Small intestine (tissue), 7 donors: ENCODE measurements at regions not wholly inside any gene's neighbourhood (a gene's known extent, or its start where the extent isn't known, plus 50 kb on each side); places are given as distances from the start of the nearest gene placed in this dataset.

Experiments
- DNase-seq, 2 donors: peaks; one replicate each; pipeline versions ENCODE4 v3.0.0 to v3.0.0-alpha.2; 2013
- FAIRE-seq: peaks from 2 replicates; lab custom pipeline; 2012; peaks lifted over from hg19 to GRCh38; lab: Jason Lieb, UNC
- H3K27ac ChIP-seq, 3 donors: one replicate each; pipeline ENCODE4 v1.5.1; 2013; ENCODE audit warnings: low read length in 2 of 3, mild to moderate bottlenecking in 2 of 3, control low read depth in 1 of 3, inconsistent platforms in 1 of 3, low read depth in 1 of 3, moderate library complexity in 1 of 3
- H3K27me3 ChIP-seq, 3 donors: one replicate each; pipeline ENCODE4 v1.6.1; 2013; ENCODE audit warnings: low read length in 3 of 3, inconsistent platforms in 1 of 3; ENCODE audit not compliant: control insufficient read depth in 3 of 3, insufficient read depth in 3 of 3
- H3K36me3 ChIP-seq, 3 donors: one replicate each; pipeline ENCODE4 v1.6.1; 2013; ENCODE audit warnings: low read length in 3 of 3, inconsistent platforms in 1 of 3, low read depth in 1 of 3, mild to moderate bottlenecking in 1 of 3, moderate library complexity in 1 of 3; ENCODE audit not compliant: control insufficient read depth in 3 of 3, insufficient read depth in 2 of 3
- H3K4me1 ChIP-seq, 3 donors: one replicate each; pipeline ENCODE4 v1.6.1; 2013; ENCODE audit warnings: low read length in 2 of 3, inconsistent platforms in 1 of 3, low read depth in 1 of 3, mild to moderate bottlenecking in 1 of 3, moderate library complexity in 1 of 3; ENCODE audit not compliant: control insufficient read depth in 3 of 3, insufficient read depth in 2 of 3
- H3K4me3 ChIP-seq, 3 donors: one replicate each; pipeline ENCODE4 v1.5.1; 2013; ENCODE audit warnings: low read length in 3 of 3, control low read depth in 1 of 3, inconsistent platforms in 1 of 3, low read depth in 1 of 3, mild to moderate bottlenecking in 1 of 3, moderate library complexity in 1 of 3
- H3K9me3 ChIP-seq, 2 donors: one replicate each; pipeline ENCODE4 v1.6.1; 2013; ENCODE audit warnings: low read depth in 1 of 2, low read length in 1 of 2; ENCODE audit not compliant: control insufficient read depth in 2 of 2, insufficient read depth in 1 of 2
- WGBS, 3 donors: extraction: QIAGEN DNeasy Blood & Tissue Kit; methylation state at CpG; one replicate each; pipeline ENCODE4 v1.1.7; 2013; 5-methylcytosine and 5-hydroxymethylcytosine counted together
- donor health status: healthy with polysubstance abuse.
- donor health status: control.
- donor health status: control.
- donor health status: Bipolar disorder and iron deficiency.
- donor health status: healthy.

GRCh38 chr5:7983433-7983832 is 114.5 kb downstream of the MTRR start:
- FAIRE-seq: no peak
- no peaks in the 10 kb centered on the region for H3K36me3 ChIP-seq
- WGBS, 3 donors: 92 to 93% (median 92%) methylated on average over 18 of the region's 18 CpGs

GRCh38 chr5:7991125-7991821 is 122.3 kb downstream of the MTRR start:
- Histone ChIP-seq H3K4me3 (no peak overlapping the region), H3K27me3 (no peaks in the 10 kb centered on the region), H3K4me1 (no peaks in the 10 kb centered on the region), H3K36me3 (no peaks in the 10 kb centered on the region), H3K9me3 (no peaks in the 10 kb centered on the region), H3K27ac (no peak overlapping the region)
- FAIRE-seq (no peak), DNase-seq (peak in 1 of 2 donors; percentile 11)
- WGBS, 3 donors: 47 to 64% (median 50%) methylated on average over 7 of the region's 7 CpGs

More at GRCh38 chr5:7983433-7983832, 114.5 kb downstream of the MTRR start:
- no peak for DNase-seq
- H3K9me3 ChIP-seq: no peaks in the 10 kb centered on the region
- H3K4me3 ChIP-seq: no peak overlapping the region
- no peaks in the 10 kb centered on the region for H3K4me1 ChIP-seq
- H3K27me3 ChIP-seq: no peaks in the 10 kb centered on the region
- no peak overlapping the region for H3K27ac ChIP-seq

- Histone ChIP-seq H3K27me3 (no peaks in the 10 kb centered on the region), H3K4me1 (no peaks in the 10 kb centered on the region), H3K9me3 (no peaks in the 10 kb centered on the region), H3K27ac (no peak overlapping the region), H3K36me3 (no peaks in the 10 kb centered on the region), H3K4me3 (no peak overlapping the region)
- no peak for DNase-seq
- WGBS, 3 donors: 78 to 81% (median 81%) methylated on average over 9 of the region's 9 CpGs
- FAIRE-seq: no peak
These were observed 126.8 kb downstream of the MTRR start for GRCh38 chr5:7995688-7996294.

- FAIRE-seq (no peak), DNase-seq (no peak)
- H3K27me3 ChIP-seq: no peaks in the 10 kb centered on the region
- H3K27ac ChIP-seq: no peak overlapping the region
- no peaks in the 10 kb centered on the region for H3K36me3 ChIP-seq
- H3K4me1 ChIP-seq: no peaks in the 10 kb centered on the region
- H3K4me3 ChIP-seq: no peak overlapping the region
- 52 to 85% (median 66%) methylated on average over 4 of the region's 4 CpGs for WGBS, 3 donors
- peaks cover 0 to 10% of the 10 kb centered on the region in 2 donors for H3K9me3 ChIP-seq
These were observed 136.5 kb downstream of the MTRR start for GRCh38 chr5:8005416-8005815.

- H3K4me1 ChIP-seq: no peaks in the 10 kb centered on the region
- DNase-seq: no peak
- H3K27ac ChIP-seq: no peak overlapping the region
- H3K27me3 ChIP-seq: no peaks in the 10 kb centered on the region
- H3K9me3 ChIP-seq: peaks cover 0 to 5% of the 10 kb centered on the region in 2 donors
- WGBS, 3 donors: 63 to 77% (median 72%) methylated on average over 9 of the region's 9 CpGs
- no peak overlapping the region for H3K4me3 ChIP-seq
- no peak for FAIRE-seq
- H3K36me3 ChIP-seq: no peaks in the 10 kb centered on the region
These were observed 143.4 kb downstream of the MTRR start for GRCh38 chr5:8012131-8012977.

- WGBS, 3 donors: 48 to 55% (median 49%) methylated on average over 7 of the region's 7 CpGs
- no peaks in the 10 kb centered on the region for H3K27me3 ChIP-seq
- H3K4me3 ChIP-seq: no peak overlapping the region
- FAIRE-seq (no peak), DNase-seq (no peak)
- no peaks in the 10 kb centered on the region for H3K9me3 ChIP-seq
- H3K36me3 ChIP-seq: no peaks in the 10 kb centered on the region
- no peaks in the 10 kb centered on the region for H3K4me1 ChIP-seq
- H3K27ac ChIP-seq: no peak overlapping the region
These were observed 145.2 kb downstream of the MTRR start for GRCh38 chr5:8013948-8014710.

- Histone ChIP-seq H3K36me3 (no peaks in the 10 kb centered on the region), H3K27ac (no peak overlapping the region), H3K4me1 (no peaks in the 10 kb centered on the region), H3K9me3 (no peaks in the 10 kb centered on the region), H3K27me3 (no peaks in the 10 kb centered on the region), H3K4me3 (no peak overlapping the region)
- DNase-seq (no peak), FAIRE-seq (no peak)
- 56 to 69% (median 57%) methylated on average over 5 of the region's 5 CpGs for WGBS, 3 donors
These were observed 150.8 kb downstream of the MTRR start for GRCh38 chr5:8019719-8020218.
